Naive thymus-derived CD4-positive, alpha-beta T cell (primary cell): ENCODE measurements at regions not wholly inside any gene's neighbourhood (a gene's known extent, or its start where the extent isn't known, plus 50 kb on each side); places are given as distances from the start of the nearest gene placed in this dataset.

Source experiments
- ATAC-seq: fragments of 150-1000 bp; cut with Tn5 transposase; 2 replicates; pipeline ENCODE4 v1.10.0; 2021; ENCODE audit warnings: mild to moderate bottlenecking, moderate library complexity
- CTCF ChIA-PET: fragments of 350-600 bp; sonication (Branson Sonifier 250); formaldehyde crosslinking; loops from one replicate; lab custom pipeline; 2021; ENCODE audit warnings: antibody characterized with exemption; lab: Charles Lee
- POLR2A ChIA-PET: fragments of 350-600 bp; sonication (Branson Sonifier 250); formaldehyde crosslinking; loops from one replicate; lab custom pipeline; 2021; ENCODE audit warnings: antibody characterized with exemption, inconsistent platforms; lab: Charles Lee
- DNase-seq, 9 donors: peaks; one replicate each; pipeline versions ENCODE4 v3.0.0 to v3.0.0-alpha.2; 2020 to 2022; ENCODE audit warnings: mixed read lengths in 1 of 9
- H3K27ac ChIP-seq: one replicate; pipeline ENCODE4 v1.7.0; 2013; ENCODE audit warnings: mild to moderate bottlenecking, low read depth, low read length, moderate library complexity
- H3K27me3 ChIP-seq, 2 donors: one replicate each; pipeline ENCODE4 v1.7.0; 2013; ENCODE audit warnings: low read length in 2 of 2, mild to moderate bottlenecking in 2 of 2, moderate library complexity in 2 of 2; ENCODE audit not compliant: control insufficient read depth in 2 of 2, insufficient read depth in 2 of 2
- H3K36me3 ChIP-seq, 3 experiments: 1 replicate in 2 of 3; 2 replicates in 1 of 3; pipeline ENCODE4 v1.7.0; 2013; ENCODE audit warnings: low read length in 3 of 3, mild to moderate bottlenecking in 3 of 3, moderate library complexity in 1 of 3; ENCODE audit not compliant: insufficient read depth in 3 of 3, control insufficient read depth in 2 of 3
- H3K4me1 ChIP-seq, 2 donors: one replicate each; pipeline ENCODE4 v1.7.0; 2013; ENCODE audit warnings: low read length in 2 of 2, mild to moderate bottlenecking in 2 of 2, moderate library complexity in 1 of 2; ENCODE audit not compliant: control insufficient read depth in 2 of 2, insufficient read depth in 2 of 2
- H3K4me3 ChIP-seq: 2 replicates; pipeline ENCODE4 v1.7.0; 2013; ENCODE audit warnings: mild to moderate bottlenecking, low read length
- H3K9me3 ChIP-seq, 3 experiments: 1 replicate in 2 of 3; 2 replicates in 1 of 3; pipeline ENCODE4 v1.7.0; 2013; ENCODE audit warnings: low read length in 3 of 3; ENCODE audit not compliant: control insufficient read depth in 2 of 3
- H3K27ac Mint-ChIP-seq, 9 donors: one replicate each; pipeline ENCODE4 v1.8.0; 2020 to 2022; ENCODE audit warnings: mixed read lengths in 9 of 9, mild to moderate bottlenecking in 8 of 9, moderate library complexity in 5 of 9, inconsistent platforms in 2 of 9
- H3K27me3 Mint-ChIP-seq, 5 donors: one replicate each; pipeline ENCODE4 v1.8.0; 2021 to 2022; ENCODE audit warnings: mixed read lengths in 5 of 5, mild to moderate bottlenecking in 1 of 5
- H3K36me3 Mint-ChIP-seq, 5 donors: one replicate each; pipeline ENCODE4 v1.8.0; 2020 to 2022; ENCODE audit warnings: mixed read lengths in 5 of 5, mild to moderate bottlenecking in 3 of 5, inconsistent platforms in 1 of 5
- H3K4me1 Mint-ChIP-seq, 7 donors: one replicate each; pipeline ENCODE4 v1.8.0; 2020 to 2022; ENCODE audit warnings: mixed read lengths in 7 of 7, mild to moderate bottlenecking in 3 of 7, inconsistent platforms in 1 of 7
- H3K4me3 Mint-ChIP-seq, 10 donors: one replicate each; pipeline ENCODE4 v1.8.0; 2020 to 2022; ENCODE audit warnings: mild to moderate bottlenecking in 10 of 10, mixed read lengths in 10 of 10, moderate library complexity in 6 of 10, inconsistent platforms in 2 of 10
- H3K9me3 Mint-ChIP-seq, 11 donors: one replicate each; pipeline ENCODE4 v1.8.0; 2020 to 2022; ENCODE audit warnings: mixed read lengths in 11 of 11, mild to moderate bottlenecking in 4 of 11, inconsistent platforms in 1 of 11, moderate library complexity in 1 of 11
- intact Hi-C, 2 donors: fragments of 100-400 bp; cut with micrococcal nuclease; formaldehyde crosslinking; loops; one replicate each; pipeline ENCODE4 v1.15.1; 2023

DNA sequence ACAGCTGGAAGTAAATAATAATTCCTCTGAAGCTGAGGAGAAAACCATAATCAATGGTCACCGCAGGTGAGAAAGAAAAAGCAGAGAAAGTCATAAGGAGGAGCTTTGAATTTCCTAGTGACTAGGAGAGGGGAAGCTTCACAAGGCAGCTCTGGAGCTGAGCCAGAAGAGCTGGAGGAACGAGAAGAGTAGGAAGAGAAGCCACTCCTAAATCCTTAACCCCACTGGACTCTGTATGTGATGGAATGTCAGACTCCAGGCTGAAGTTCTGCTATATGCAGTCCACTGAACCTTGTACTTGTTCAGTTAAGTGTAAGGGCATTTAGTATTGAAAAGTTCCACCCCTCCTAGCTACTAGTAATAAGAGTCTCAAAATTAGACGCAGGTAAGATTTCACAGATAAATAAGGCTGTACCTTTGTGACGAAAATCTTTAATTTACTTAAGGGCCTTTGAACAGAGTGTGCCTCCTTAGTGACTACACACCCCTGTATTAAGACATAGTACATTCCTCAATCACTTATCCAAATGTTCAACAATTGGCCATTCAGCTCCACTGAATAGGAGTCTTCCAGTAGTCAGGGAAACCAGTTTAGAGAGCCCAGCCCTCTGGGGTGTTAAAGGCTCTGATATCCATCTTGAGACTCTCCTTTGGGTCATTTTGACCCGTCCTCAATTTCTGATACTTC, 71.4 kb upstream of the UFL1 start:
- no peak overlapping the region for H3K27ac ChIP-seq
- Mint-ChIP-seq H3K27ac (no peak overlapping the region), H3K27me3 (peaks cover 0 to 3% (median 0%) of the 10 kb centered on the region in 5 donors), H3K9me3 (peaks cover 0 to 17% (median 5%) of the 10 kb centered on the region in 11 donors), H3K4me1 (no peaks in the 10 kb centered on the region), H3K36me3 (peaks cover 0 to 7% (median 0%) of the 10 kb centered on the region in 5 donors), H3K4me3 (no peak overlapping the region)
- ATAC-seq (no peak), DNase-seq (no peak)
- H3K27me3 ChIP-seq = no peaks in the 10 kb centered on the region
- CTCF ChIA-PET = interaction anchor here (0.6 kb wide), 1 partner anchor 201 kb away, joined by 4 read pairs; no protein-coding TSS in a partner anchor
- POLR2A ChIA-PET = no interaction called here
- intact Hi-C loops = no loop called here
- no peaks in the 10 kb centered on the region for H3K4me1 ChIP-seq
- H3K9me3 ChIP-seq = peaks cover 0 to 5% (median 0%) of the 10 kb centered on the region in 3 experiments
- no peak overlapping the region for H3K4me3 ChIP-seq
- no peaks in the 10 kb centered on the region for H3K36me3 ChIP-seq

DNA sequence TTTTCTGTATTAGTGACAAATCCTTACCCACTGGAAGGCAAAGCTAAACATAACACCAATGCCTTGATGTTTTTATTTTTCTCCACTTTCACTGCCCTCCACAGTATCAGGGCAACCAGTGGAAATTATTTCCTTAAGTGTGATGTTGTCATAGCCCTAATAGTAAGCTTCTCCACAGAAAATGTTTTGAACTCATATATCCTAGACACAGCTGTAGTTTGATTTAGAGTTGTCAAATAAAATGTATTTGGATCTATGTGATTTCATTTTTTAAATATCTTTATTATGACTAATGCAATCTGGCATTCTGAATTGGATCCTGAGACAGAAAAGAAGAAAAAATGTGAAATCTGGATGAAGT, 70.9 kb upstream of the UFL1 start:
- no peak overlapping the region for H3K4me3 ChIP-seq
- Mint-ChIP-seq H3K27ac (no peak overlapping the region), H3K36me3 (peaks cover 0 to 3% (median 0%) of the 10 kb centered on the region in 5 donors), H3K4me1 (no peaks in the 10 kb centered on the region), H3K9me3 (peaks cover 0 to 11% (median 3%) of the 10 kb centered on the region in 11 donors), H3K4me3 (no peak overlapping the region), H3K27me3 (peaks cover 0 to 3% (median 0%) of the 10 kb centered on the region in 5 donors)
- H3K27ac ChIP-seq = no peak overlapping the region
- DNase-seq (no peak), ATAC-seq (no peak)
- H3K9me3 ChIP-seq = no peaks in the 10 kb centered on the region
- CTCF ChIA-PET = no interaction called here
- no peaks in the 10 kb centered on the region for H3K27me3 ChIP-seq
- intact Hi-C loops = no loop called here
- POLR2A ChIA-PET = no interaction called here
- no peaks in the 10 kb centered on the region for H3K4me1 ChIP-seq
- H3K36me3 ChIP-seq = no peaks in the 10 kb centered on the region

DNA sequence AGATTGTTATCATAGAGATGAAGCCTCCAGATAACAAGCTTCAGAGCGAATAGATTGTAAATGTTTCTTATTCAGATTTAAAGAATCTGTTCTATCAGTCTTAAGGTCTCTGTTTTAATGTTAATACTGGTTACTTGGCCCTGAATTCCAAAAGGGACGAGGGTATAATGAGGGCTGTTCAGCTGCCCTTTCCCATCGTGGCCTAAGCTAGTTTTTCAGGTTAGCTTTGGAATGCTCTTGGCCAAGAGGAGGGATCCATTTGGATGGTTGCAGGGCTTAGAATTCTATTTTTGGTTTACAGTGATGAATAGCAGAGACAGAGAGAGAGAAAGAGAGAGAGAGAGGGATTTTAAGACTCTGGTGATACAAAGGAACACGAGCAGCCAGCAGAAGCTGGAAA, 62.8 kb upstream of the UFL1 start:
- Mint-ChIP-seq H3K36me3 (no peaks in the 10 kb centered on the region), H3K27ac (no peak overlapping the region), H3K4me1 (peaks cover 0 to 1% (median 0%) of the 10 kb centered on the region in 7 donors), H3K27me3 (peaks cover 0 to 3% (median 0%) of the 10 kb centered on the region in 5 donors), H3K9me3 (peaks cover 0 to 1% (median 0%) of the 10 kb centered on the region in 11 donors), H3K4me3 (no peak overlapping the region)
- no peaks in the 10 kb centered on the region for H3K27me3 ChIP-seq
- H3K9me3 ChIP-seq = no peaks in the 10 kb centered on the region
- no peak overlapping the region for H3K27ac ChIP-seq
- no peak for DNase-seq
- CTCF ChIA-PET = no interaction called here
- H3K4me3 ChIP-seq = no peak overlapping the region
- POLR2A ChIA-PET = no interaction called here
- ATAC-seq = no peak
- no peaks in the 10 kb centered on the region for H3K36me3 ChIP-seq
- intact Hi-C loops = no loop called here
- no peaks in the 10 kb centered on the region for H3K4me1 ChIP-seq

DNA sequence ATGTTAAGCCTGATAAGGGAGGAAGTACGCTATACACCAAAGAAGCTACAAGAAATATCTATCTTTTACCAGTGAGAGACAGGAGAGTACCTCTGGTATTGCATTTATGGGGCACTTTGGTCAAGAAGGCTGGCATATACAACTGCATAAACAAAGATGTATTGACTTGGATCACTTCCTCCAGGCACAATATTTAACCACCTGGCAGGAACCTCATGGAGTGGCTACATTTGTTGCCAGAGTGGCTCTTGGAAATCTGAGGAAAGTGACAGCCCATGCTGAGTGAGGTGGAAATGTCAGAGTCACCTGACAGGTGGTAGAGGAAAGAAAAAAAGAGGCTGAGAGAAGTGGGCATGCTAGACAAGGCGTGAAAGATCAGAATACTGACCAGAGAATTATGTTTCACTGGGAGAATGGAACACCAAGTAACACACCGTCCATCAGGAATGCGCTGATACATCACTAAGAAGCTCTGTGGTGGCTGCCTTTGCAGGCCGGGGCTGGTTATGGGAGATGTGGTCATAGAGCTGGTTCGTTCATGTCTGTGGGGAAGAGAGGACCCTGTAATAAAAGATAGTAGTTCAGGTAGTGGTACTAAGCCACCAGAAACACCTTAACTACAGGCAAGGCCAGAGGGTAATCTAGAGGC, 61.4 kb upstream of the UFL1 start:
- no peak overlapping the region for H3K4me3 Mint-ChIP-seq
- no peak for ATAC-seq
- H3K36me3 Mint-ChIP-seq = no peaks in the 10 kb centered on the region
- CTCF ChIA-PET = no interaction called here
- intact Hi-C loops = loop anchor here in 1 of 2 donors (10.0 kb wide), 1 partner anchor 385 kb away; no protein-coding TSS in a partner anchor
- peaks cover 0 to 2% of the 10 kb centered on the region in 2 donors for H3K4me1 ChIP-seq
- POLR2A ChIA-PET = no interaction called here
- H3K27me3 Mint-ChIP-seq = peaks cover 0 to 5% (median 0%) of the 10 kb centered on the region in 5 donors
- no peak overlapping the region for H3K4me3 ChIP-seq
- H3K9me3 Mint-ChIP-seq = no peaks in the 10 kb centered on the region
- H3K4me1 Mint-ChIP-seq = peaks cover 0 to 2% (median 0%) of the 10 kb centered on the region in 7 donors
- no peak for DNase-seq
- no peak overlapping the region for H3K27ac Mint-ChIP-seq
- no peak overlapping the region for H3K27ac ChIP-seq
- H3K36me3 ChIP-seq = no peaks in the 10 kb centered on the region
- H3K27me3 ChIP-seq = no peaks in the 10 kb centered on the region
- no peaks in the 10 kb centered on the region for H3K9me3 ChIP-seq

DNA sequence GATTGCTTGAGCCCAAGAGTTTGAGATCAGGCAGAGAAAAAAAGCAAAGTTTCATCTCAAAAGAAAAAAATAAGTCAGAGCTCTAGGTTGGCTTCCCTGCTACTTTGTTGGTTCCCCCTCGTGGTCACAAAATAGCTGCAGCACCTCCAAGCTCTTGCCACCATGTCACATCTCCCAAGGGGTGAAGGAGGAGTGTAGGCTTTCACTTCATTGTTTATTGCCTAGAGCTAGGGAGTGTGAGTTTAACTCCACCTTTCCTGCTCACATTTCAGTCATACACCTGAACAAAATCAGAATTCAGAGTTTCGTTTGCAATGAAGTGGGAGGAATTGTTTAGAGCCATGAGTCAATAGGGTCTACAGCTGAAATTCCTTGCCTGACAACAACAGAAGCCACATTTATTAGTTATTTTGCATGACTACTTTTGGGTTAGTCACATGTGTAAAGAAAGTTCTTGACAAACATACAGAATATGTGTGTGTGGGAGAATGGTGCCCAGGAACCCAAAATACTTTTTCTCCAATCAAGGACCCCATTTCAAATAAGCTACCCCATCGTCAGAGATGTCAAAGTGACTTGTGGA, 56.2 kb upstream of the UFL1 start:
- H3K27ac Mint-ChIP-seq = no peak overlapping the region
- CTCF ChIA-PET = no interaction called here

DNA sequence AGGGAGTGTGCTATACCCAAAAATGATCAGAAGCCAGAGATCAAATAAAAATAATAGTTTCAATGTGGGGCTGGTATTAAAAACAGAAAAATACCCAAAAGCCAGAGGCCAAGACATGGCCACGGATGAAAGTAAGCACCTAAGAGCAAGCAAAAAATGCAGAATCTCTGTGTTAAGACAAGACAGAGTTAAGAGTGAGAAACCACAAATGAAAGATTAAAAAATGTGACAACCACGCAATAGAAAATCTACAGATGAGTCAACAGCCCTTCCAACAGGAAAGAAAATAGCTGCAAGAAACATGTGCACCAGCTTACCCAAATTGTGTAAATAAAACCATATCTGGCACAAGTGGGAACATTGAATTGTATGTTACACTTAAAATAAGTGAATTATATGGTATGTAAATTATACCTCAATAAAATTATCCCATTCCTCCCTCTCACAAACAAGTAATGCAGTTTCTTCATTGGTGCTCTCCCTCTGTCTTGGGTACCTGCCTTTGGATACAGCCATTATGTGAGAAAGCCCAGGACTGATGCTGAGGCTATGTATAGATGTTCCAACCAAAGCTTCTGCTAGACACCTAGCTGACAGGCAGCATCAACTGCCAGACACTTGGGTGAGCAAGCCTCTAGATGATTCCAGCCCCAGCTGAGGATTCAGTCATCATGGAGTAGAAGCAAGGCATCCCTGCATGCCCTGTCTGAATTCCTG, 55.3 kb upstream of the UFL1 start:
- H3K27me3 ChIP-seq = no peaks in the 10 kb centered on the region
- Mint-ChIP-seq H3K36me3 (no peaks in the 10 kb centered on the region), H3K4me1 (peaks cover 0 to 24% (median 5%) of the 10 kb centered on the region in 7 donors), H3K27ac (no peak overlapping the region), H3K9me3 (peaks cover 0 to 2% (median 0%) of the 10 kb centered on the region in 11 donors), H3K4me3 (peak overlapping the region in 1 of 10 donors; percentile 18), H3K27me3 (peaks cover 0 to 7% (median 5%) of the 10 kb centered on the region in 5 donors)
- H3K27ac ChIP-seq = no peak overlapping the region
- peak; percentile 42 for ATAC-seq
- H3K9me3 ChIP-seq = no peaks in the 10 kb centered on the region
- no peaks in the 10 kb centered on the region for H3K36me3 ChIP-seq
- no peak for DNase-seq
- peaks cover 0 to 16% of the 10 kb centered on the region in 2 donors for H3K4me1 ChIP-seq
- H3K4me3 ChIP-seq = no peak overlapping the region
- CTCF ChIA-PET = no interaction called here
- intact Hi-C loops = loop anchor here in 1 of 2 donors (10.0 kb wide), 1 partner anchor 392 kb away; no protein-coding TSS in a partner anchor
- POLR2A ChIA-PET = no interaction called here

More for the DNA sequence above, 56.2 kb upstream of the UFL1 start:
- H3K4me3 Mint-ChIP-seq = no peak overlapping the region
- ATAC-seq (no peak), DNase-seq (no peak)
- Histone ChIP-seq H3K27me3 (no peaks in the 10 kb centered on the region), H3K4me1 (peaks cover 0 to 16% of the 10 kb centered on the region in 2 donors), H3K9me3 (no peaks in the 10 kb centered on the region), H3K4me3 (no peak overlapping the region), H3K27ac (no peak overlapping the region), H3K36me3 (no peaks in the 10 kb centered on the region)
- H3K4me1 Mint-ChIP-seq = peaks cover 0 to 24% (median 5%) of the 10 kb centered on the region in 7 donors
- intact Hi-C loops = loop anchor here in 1 of 2 donors (10.0 kb wide), 1 partner anchor 391 kb away; no protein-coding TSS in a partner anchor
- POLR2A ChIA-PET = no interaction called here
- no peaks in the 10 kb centered on the region for H3K9me3 Mint-ChIP-seq
- H3K27me3 Mint-ChIP-seq = peaks cover 0 to 7% (median 4%) of the 10 kb centered on the region in 5 donors
- H3K36me3 Mint-ChIP-seq = no peaks in the 10 kb centered on the region
